Ishikawa (cell line): ENCODE measurements at regions not wholly inside any gene's neighbourhood (a gene's known extent, or its start where the extent isn't known, plus 50 kb on each side); places are given as distances from the start of the nearest gene placed in this dataset.

Experiments used
- CEBPB ChIP-seq: IDR thresholded peaks from 2 replicates; pipeline ENCODE4 v1.6.1; 2012
- CREB1 ChIP-seq: IDR thresholded peaks from 2 replicates; pipeline ENCODE4 v1.6.1; 2012; ENCODE audit warnings: low read depth
- EGR1 ChIP-seq: IDR thresholded peaks from 2 replicates; pipeline ENCODE4 v1.6.1; 2012
- EP300 ChIP-seq: IDR thresholded peaks from 2 replicates; pipeline ENCODE4 v1.6.1; 2012; ENCODE audit warnings: borderline replicate concordance
- RAD21 ChIP-seq: IDR thresholded peaks from 2 replicates; pipeline ENCODE4 v1.6.1; 2012; ENCODE audit warnings: low read depth
- TAF1 ChIP-seq: IDR thresholded peaks from 2 replicates; pipeline ENCODE4 v1.6.1; 2012; ENCODE audit warnings: low read depth, mild to moderate bottlenecking
- TF ChIP-seq, protein P1 (sequence below): IDR thresholded peaks from 2 replicates; pipeline ENCODE4 v1.6.1; 2012; ENCODE audit warnings: low read depth, mild to moderate bottlenecking
- TF ChIP-seq, protein P2 (sequence below): IDR thresholded peaks from 2 replicates; pipeline ENCODE4 v1.6.1; 2012
- TF ChIP-seq, protein P3 (sequence below): IDR thresholded peaks from 2 replicates; pipeline ENCODE4 v1.6.1; 2012

DNA sequence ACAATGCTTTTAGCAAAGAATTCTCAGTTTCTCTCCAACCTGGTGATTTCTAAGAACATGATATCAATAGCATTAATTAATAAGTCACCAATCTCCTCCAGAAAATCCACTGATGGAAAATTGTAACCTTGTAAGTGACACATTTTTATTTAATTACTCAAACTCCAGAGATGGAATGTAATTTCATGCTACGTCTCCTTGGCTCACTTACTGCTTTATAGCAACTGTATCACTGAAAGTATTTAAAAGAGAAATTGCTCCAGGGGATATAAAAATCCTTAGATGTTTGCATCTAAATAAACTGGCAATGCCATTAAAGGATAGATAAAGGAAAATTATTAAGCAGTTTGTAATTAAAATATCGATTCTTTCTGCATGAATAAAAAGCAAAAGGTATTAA lies 325.4 kb downstream of the TSN start:
- TF ChIP-seq RAD21 (no peak), CEBPB (no peak), TAF1 (no peak), EP300 (no peak), CREB1 (no peak), EGR1 (no peak)
- TF ChIP-seq, protein P1, sequence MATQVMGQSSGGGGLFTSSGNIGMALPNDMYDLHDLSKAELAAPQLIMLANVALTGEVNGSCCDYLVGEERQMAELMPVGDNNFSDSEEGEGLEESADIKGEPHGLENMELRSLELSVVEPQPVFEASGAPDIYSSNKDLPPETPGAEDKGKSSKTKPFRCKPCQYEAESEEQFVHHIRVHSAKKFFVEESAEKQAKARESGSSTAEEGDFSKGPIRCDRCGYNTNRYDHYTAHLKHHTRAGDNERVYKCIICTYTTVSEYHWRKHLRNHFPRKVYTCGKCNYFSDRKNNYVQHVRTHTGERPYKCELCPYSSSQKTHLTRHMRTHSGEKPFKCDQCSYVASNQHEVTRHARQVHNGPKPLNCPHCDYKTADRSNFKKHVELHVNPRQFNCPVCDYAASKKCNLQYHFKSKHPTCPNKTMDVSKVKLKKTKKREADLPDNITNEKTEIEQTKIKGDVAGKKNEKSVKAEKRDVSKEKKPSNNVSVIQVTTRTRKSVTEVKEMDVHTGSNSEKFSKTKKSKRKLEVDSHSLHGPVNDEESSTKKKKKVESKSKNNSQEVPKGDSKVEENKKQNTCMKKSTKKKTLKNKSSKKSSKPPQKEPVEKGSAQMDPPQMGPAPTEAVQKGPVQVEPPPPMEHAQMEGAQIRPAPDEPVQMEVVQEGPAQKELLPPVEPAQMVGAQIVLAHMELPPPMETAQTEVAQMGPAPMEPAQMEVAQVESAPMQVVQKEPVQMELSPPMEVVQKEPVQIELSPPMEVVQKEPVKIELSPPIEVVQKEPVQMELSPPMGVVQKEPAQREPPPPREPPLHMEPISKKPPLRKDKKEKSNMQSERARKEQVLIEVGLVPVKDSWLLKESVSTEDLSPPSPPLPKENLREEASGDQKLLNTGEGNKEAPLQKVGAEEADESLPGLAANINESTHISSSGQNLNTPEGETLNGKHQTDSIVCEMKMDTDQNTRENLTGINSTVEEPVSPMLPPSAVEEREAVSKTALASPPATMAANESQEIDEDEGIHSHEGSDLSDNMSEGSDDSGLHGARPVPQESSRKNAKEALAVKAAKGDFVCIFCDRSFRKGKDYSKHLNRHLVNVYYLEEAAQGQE: no peak
- TF ChIP-seq, protein P2, sequence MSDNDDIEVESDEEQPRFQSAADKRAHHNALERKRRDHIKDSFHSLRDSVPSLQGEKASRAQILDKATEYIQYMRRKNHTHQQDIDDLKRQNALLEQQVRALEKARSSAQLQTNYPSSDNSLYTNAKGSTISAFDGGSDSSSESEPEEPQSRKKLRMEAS: no peak
- TF ChIP-seq, protein P3, sequence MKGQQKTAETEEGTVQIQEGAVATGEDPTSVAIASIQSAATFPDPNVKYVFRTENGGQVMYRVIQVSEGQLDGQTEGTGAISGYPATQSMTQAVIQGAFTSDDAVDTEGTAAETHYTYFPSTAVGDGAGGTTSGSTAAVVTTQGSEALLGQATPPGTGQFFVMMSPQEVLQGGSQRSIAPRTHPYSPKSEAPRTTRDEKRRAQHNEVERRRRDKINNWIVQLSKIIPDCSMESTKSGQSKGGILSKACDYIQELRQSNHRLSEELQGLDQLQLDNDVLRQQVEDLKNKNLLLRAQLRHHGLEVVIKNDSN: no peak
